OCI-LY1 (cell line): ENCODE measurements at regions not wholly inside any gene's neighbourhood (a gene's known extent, or its start where the extent isn't known, plus 50 kb on each side); places are given as distances from the start of the nearest gene placed in this dataset.

Source experiments
- CTCF ChIP-seq: fragments of 200-600 bp; sonication (generic), shearing (Covaris generic); IDR thresholded peaks from 2 replicates; pipeline ENCODE4 v1.5.1; 2017; ENCODE audit warnings: mild to moderate bottlenecking, antibody characterized with exemption, low read length, moderate library complexity, mixed read lengths
- EZH2 ChIP-seq: fragments of 200-600 bp; sonication (generic), shearing (Covaris generic); IDR thresholded peaks from 2 replicates; pipeline ENCODE4 v1.8.0; 2017; ENCODE audit warnings: borderline replicate concordance, mixed run types, mild to moderate bottlenecking, antibody characterized with exemption, low read length, moderate library complexity, mixed read lengths

GRCh38 chr15:77739591-77740378, 107.1 kb upstream of the LINGO1 start:
- no peak for TF ChIP-seq CTCF
- no peak for TF ChIP-seq EZH2
